ENCODE measurements at regions not wholly inside any gene's neighbourhood (a gene's known extent, or its start where the extent isn't known, plus 50 kb on each side); places are given as distances from the start of the nearest gene placed in this dataset.
A peak's percentile ranks its signal among the peaks of the same experiment; 100 is the strongest.

- DNase-seq (ENCODE audit: low spot score): no peak
These were observed 55.8 kb downstream of the KCNE4 start for GRCh38 chr2:223107825-223108224.

- peak; percentile 46 for DNase-seq (ENCODE audit: low spot score)
These were observed 56.5 kb downstream of the KCNE4 start for GRCh38 chr2:223108351-223109050.

GRCh38 chr2:223109341-223109740, 57.4 kb downstream of the KCNE4 start:
- peak; percentile 40 for DNase-seq (ENCODE audit: low spot score)

- DNase-seq (ENCODE audit: low spot score): peak; percentile 31
These were observed 61.2 kb downstream of the KCNE4 start for GRCh38 chr2:223113161-223113560.

- DNase-seq (ENCODE audit: low spot score): no peak
These were observed 62.2 kb downstream of the KCNE4 start for GRCh38 chr2:223114170-223114569.

- no peak for DNase-seq (ENCODE audit: low spot score)
These were observed 62.9 kb downstream of the KCNE4 start for GRCh38 chr2:223114917-223115316.

GRCh38 chr2:223117533-223117932, 65.5 kb downstream of the KCNE4 start:
- no peak for DNase-seq (ENCODE audit: low spot score)

GRCh38 chr2:223121283-223121682, 69.3 kb downstream of the KCNE4 start:
- no peak for DNase-seq (ENCODE audit: low spot score)

- DNase-seq (ENCODE audit: low spot score): no peak
These were observed 70.8 kb downstream of the KCNE4 start for GRCh38 chr2:223122781-223123180.

GRCh38 chr2:223123855-223124610, 72.0 kb downstream of the KCNE4 start:
- DNase-seq (ENCODE audit: low spot score): peak; percentile 69

- no peak for DNase-seq (ENCODE audit: low spot score)
These were observed 89.6 kb downstream of the KCNE4 start for GRCh38 chr2:223141606-223142005.

- DNase-seq (ENCODE audit: low spot score): no peak
These were observed 90.1 kb downstream of the KCNE4 start for GRCh38 chr2:223142118-223142517.

GRCh38 chr2:223147431-223147830, 95.4 kb downstream of the KCNE4 start:
- DNase-seq (ENCODE audit: low spot score): no peak

- DNase-seq (ENCODE audit: low spot score): no peak
These were observed 96.5 kb downstream of the KCNE4 start for GRCh38 chr2:223148516-223148915.

- no peak for DNase-seq (ENCODE audit: low spot score)
These were observed 104.0 kb downstream of the KCNE4 start for GRCh38 chr2:223155956-223156355.

GRCh38 chr2:223161873-223162458, 110.0 kb downstream of the KCNE4 start:
- DNase-seq (ENCODE audit: low spot score): no peak

GRCh38 chr2:223165423-223166214, 113.6 kb downstream of the KCNE4 start:
- DNase-seq (ENCODE audit: low spot score): no peak

GRCh38 chr2:223166215-223166493, 114.2 kb downstream of the KCNE4 start:
- DNase-seq (ENCODE audit: low spot score): no peak

- no peak for DNase-seq (ENCODE audit: low spot score)
These were observed 115.1 kb downstream of the KCNE4 start for GRCh38 chr2:223166983-223167650.

- DNase-seq (ENCODE audit: low spot score): no peak
These were observed 118.0 kb downstream of the KCNE4 start for GRCh38 chr2:223169830-223170605.

- no peak for DNase-seq (ENCODE audit: low spot score)
These were observed 125.0 kb downstream of the KCNE4 start for GRCh38 chr2:223176970-223177369.

All from AG08395 (cell line).